Endodermal cell (in vitro differentiated cells): ENCODE measurements at regions not wholly inside any gene's neighbourhood (a gene's known extent, or its start where the extent isn't known, plus 50 kb on each side); places are given as distances from the start of the nearest gene placed in this dataset.

ENCODE experiments used
- DNase-seq: peaks from one replicate; pipeline ENCODE4 v3.0.0-alpha.2; 2017
- H3K27ac ChIP-seq: 2 replicates; pipeline ENCODE4 v1.5.1; 2013; ENCODE audit warnings: mild to moderate bottlenecking, low read depth, low read length, moderate library complexity
- H3K27me3 ChIP-seq: 2 replicates; pipeline ENCODE4 v1.6.1; 2013; ENCODE audit warnings: mild to moderate bottlenecking, low read length, moderate library complexity; ENCODE audit not compliant: insufficient read depth, control insufficient read depth, poor library complexity, severe bottlenecking
- H3K36me3 ChIP-seq: 2 replicates; pipeline ENCODE4 v1.7.0; 2013; ENCODE audit warnings: mild to moderate bottlenecking, low read length, moderate library complexity; ENCODE audit not compliant: control insufficient read depth, insufficient read depth
- H3K4me1 ChIP-seq: one replicate; pipeline ENCODE4 v1.7.0; 2013; ENCODE audit warnings: low read length; ENCODE audit not compliant: control insufficient read depth, insufficient read depth
- H3K4me3 ChIP-seq: 2 replicates; pipeline ENCODE4 v1.5.1; 2013; ENCODE audit warnings: mild to moderate bottlenecking, low read length, moderate library complexity
- H3K9ac ChIP-seq: 2 replicates; pipeline ENCODE4 v1.6.1; 2013; ENCODE audit warnings: mild to moderate bottlenecking, low read length, moderate library complexity; ENCODE audit not compliant: poor library complexity, severe bottlenecking; ENCODE audit errors: extremely low read depth
- H3K9me3 ChIP-seq: 2 replicates; pipeline ENCODE4 v1.6.1; 2013; ENCODE audit warnings: mild to moderate bottlenecking, low read length, moderate library complexity; ENCODE audit not compliant: control insufficient read depth
- H3K27ac Mint-ChIP-seq: 2 replicates; pipeline ENCODE4 v1.8.0; 2020; ENCODE audit warnings: mixed read lengths
- H3K27me3 Mint-ChIP-seq: 2 replicates; pipeline ENCODE4 v1.8.0; 2021; ENCODE audit warnings: mild to moderate bottlenecking, mixed read lengths; ENCODE audit not compliant: insufficient read depth
- H3K36me3 Mint-ChIP-seq: 2 replicates; pipeline ENCODE4 v1.8.0; 2020; ENCODE audit warnings: low read depth, mixed read lengths
- H3K4me1 Mint-ChIP-seq: 2 replicates; pipeline ENCODE4 v1.8.0; 2020; ENCODE audit warnings: mixed read lengths
- H3K4me3 Mint-ChIP-seq: 2 replicates; pipeline ENCODE4 v1.8.0; 2020; ENCODE audit warnings: mild to moderate bottlenecking, moderate library complexity, mixed read lengths
- H3K9me3 Mint-ChIP-seq: 2 replicates; pipeline ENCODE4 v1.8.0; 2020; ENCODE audit warnings: mild to moderate bottlenecking, mixed read lengths
- CTCF ChIP-seq: fragments of 200-600 bp; sonication (generic); conservative IDR thresholded peaks from 2 replicates; pipeline ENCODE4 v1.5.0; 2021; ENCODE audit warnings: antibody characterized with exemption, mild to moderate bottlenecking
- WGBS, 2 experiments: methylation state at CpG; one replicate each; pipeline versions ENCODE4 v1.1.5 to v1.1.7; 2013; ENCODE audit warnings: missing lambda C conversion rate in 2 of 2, mixed read lengths in 1 of 2; ENCODE audit not compliant: insufficient coverage in 1 of 2, insufficient read length in 1 of 2; 5-methylcytosine and 5-hydroxymethylcytosine counted together

- H3K27ac ChIP-seq: no peak overlapping the region
- Mint-ChIP-seq H3K27me3 (peaks cover 23% of the 10 kb centered on the region), H3K9me3 (no peaks in the 10 kb centered on the region), H3K27ac (no peak overlapping the region), H3K4me1 (peaks cover 5% of the 10 kb centered on the region), H3K4me3 (no peak overlapping the region), H3K36me3 (no peaks in the 10 kb centered on the region)
- 93% methylated on average over 12 of the region's 12 CpGs for WGBS, 2 experiments
- no peak for TF ChIP-seq CTCF
- no peak overlapping the region for H3K4me3 ChIP-seq
- no peak for DNase-seq
- peaks cover 13% of the 10 kb centered on the region for H3K27me3 ChIP-seq
- H3K4me1 ChIP-seq: no peaks in the 10 kb centered on the region
- no peaks in the 10 kb centered on the region for H3K9me3 ChIP-seq
- H3K9ac ChIP-seq: no peak overlapping the region
- H3K36me3 ChIP-seq: no peaks in the 10 kb centered on the region
Observed at GRCh38 chr11:119473901-119474681, 51.1 kb upstream of the THY1 start.

GRCh38 chr11:119473226-119473625 lies 50.3 kb upstream of the THY1 start:
- WGBS, 2 experiments: 90 to 100% methylated on average over 4 to 9 of the region's 9 CpGs
- Histone ChIP-seq H3K27me3 (peaks cover 13% of the 10 kb centered on the region), H3K4me1 (no peaks in the 10 kb centered on the region), H3K9ac (no peak overlapping the region), H3K36me3 (no peaks in the 10 kb centered on the region), H3K9me3 (no peaks in the 10 kb centered on the region), H3K4me3 (no peak overlapping the region), H3K27ac (no peak overlapping the region)
- H3K27ac Mint-ChIP-seq: no peak overlapping the region
- no peak for TF ChIP-seq CTCF
- peak; percentile 29 for DNase-seq
- no peaks in the 10 kb centered on the region for H3K9me3 Mint-ChIP-seq
- H3K4me3 Mint-ChIP-seq: no peak overlapping the region
- peaks cover 5% of the 10 kb centered on the region for H3K4me1 Mint-ChIP-seq
- H3K27me3 Mint-ChIP-seq: peaks cover 25% of the 10 kb centered on the region
- H3K36me3 Mint-ChIP-seq: no peaks in the 10 kb centered on the region

- WGBS, 2 experiments: 92 to 94% methylated on average over 10 to 14 of the region's 14 CpGs
- Mint-ChIP-seq H3K4me1 (peaks cover 5% of the 10 kb centered on the region), H3K9me3 (no peaks in the 10 kb centered on the region), H3K27ac (no peak overlapping the region), H3K4me3 (no peak overlapping the region), H3K27me3 (peaks cover 25% of the 10 kb centered on the region), H3K36me3 (no peaks in the 10 kb centered on the region)
- Histone ChIP-seq H3K27ac (no peak overlapping the region), H3K4me1 (no peaks in the 10 kb centered on the region), H3K27me3 (peaks cover 13% of the 10 kb centered on the region), H3K36me3 (no peaks in the 10 kb centered on the region), H3K9ac (no peak overlapping the region), H3K9me3 (no peaks in the 10 kb centered on the region), H3K4me3 (no peak overlapping the region)
- TF ChIP-seq CTCF: no peak
- DNase-seq: peak; percentile 37
Observed at GRCh38 chr11:119472856-119473222, 49.9 kb upstream of the THY1 start.
